ENCODE measurements at regions not wholly inside any gene's neighbourhood (a gene's known extent, or its start where the extent isn't known, plus 50 kb on each side); places are given as distances from the start of the nearest gene placed in this dataset.

- TF ChIP-seq CTCF (IDR thresholded peaks at IDR 0.05; ENCODE audit: low read length) (no peak), EZH2 (optimal IDR thresholded peaks at IDR 0.05; ENCODE audit: low read depth, low read length) (no peak)
Measured at GRCh38 chr2:12930391-12930790, 213.7 kb downstream of the TRIB2 start.
